Activated gamma-delta T cell treated with Interleukin-2 at 50 U/mL for 16 hours (primary cell): ENCODE measurements at regions not wholly inside any gene's neighbourhood (a gene's known extent, or its start where the extent isn't known, plus 50 kb on each side); places are given as distances from the start of the nearest gene placed in this dataset.
"Not testable (repeated sequence)": the region's sequence is repeated elsewhere in the genome, so short reads cannot be mapped to it uniquely, and the experiment has no call there.

Experiments
- DNase-seq: peaks from one replicate; pipeline ENCODE4 v3.0.0-alpha.2; 2020

DNA sequence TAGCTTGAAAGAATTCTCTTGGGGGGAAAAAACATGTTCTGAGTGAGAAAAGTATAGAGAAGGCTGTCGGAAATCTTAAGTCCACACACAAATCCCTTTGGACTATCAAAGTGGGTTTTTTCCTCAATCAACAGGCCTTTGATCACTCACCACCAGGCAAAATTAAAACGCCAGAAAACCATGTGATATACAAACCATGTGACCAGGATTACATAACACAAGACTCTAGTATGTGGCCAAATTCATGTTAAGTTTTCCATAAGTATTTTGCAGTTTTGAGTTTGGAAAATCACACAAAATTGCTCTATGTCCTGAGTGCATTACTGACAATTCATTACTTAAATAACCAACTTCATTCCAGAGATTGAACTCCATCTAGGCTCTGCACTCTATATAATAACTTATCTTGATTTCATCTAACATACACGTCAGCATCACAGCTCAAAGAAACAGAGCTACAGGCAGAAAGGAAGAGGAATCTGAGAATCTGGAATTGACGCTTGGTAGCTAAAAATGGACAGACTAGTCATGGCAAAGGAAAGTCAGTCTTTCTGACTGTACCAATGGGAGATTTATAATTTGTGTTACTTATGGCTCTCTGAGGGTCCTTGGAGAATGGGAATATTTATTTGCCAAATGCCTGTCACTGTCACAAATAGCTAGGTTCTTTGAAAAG is 383.5 kb downstream of the SFMBT2 start:
- DNase-seq: no peak

DNA sequence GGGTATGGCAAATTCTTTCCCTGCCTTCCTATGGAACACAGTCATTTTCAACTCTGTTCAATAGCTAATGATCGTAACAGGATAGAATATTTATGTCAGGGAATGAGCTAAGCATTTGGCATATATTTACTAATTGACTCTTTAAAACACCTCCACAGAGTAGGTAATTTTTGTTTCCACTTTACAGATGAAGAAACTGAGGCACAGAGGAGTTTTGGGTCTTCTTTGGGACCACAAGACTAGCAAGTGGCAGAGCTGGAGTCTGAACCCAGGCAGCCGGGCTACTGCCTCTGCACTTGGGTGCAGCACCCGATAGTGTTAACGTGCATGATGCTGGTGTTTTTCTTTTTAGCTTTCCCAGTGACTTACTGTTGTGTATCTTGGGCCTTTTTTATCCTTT is 384.0 kb downstream of the SFMBT2 start:
- no peak for DNase-seq

DNA sequence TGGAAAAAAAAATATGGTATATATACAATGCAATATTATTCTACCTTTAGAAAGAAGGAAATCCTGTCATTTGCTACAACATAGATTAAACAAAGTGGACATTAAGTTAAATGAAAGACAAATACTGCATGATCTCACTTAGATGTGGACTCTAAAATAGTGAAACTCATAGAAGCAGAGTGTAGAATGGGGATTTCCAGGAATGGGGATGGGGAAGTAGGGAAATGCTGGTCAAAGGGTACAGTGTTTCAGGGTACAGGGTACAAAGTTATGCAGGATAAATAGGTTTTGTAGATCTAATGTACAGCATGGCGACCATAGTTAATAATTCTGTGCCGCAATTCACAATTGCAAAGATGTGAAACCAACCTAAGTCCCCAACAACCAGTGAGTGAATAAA is 385.5 kb downstream of the SFMBT2 start:
- no peak for DNase-seq

DNA sequence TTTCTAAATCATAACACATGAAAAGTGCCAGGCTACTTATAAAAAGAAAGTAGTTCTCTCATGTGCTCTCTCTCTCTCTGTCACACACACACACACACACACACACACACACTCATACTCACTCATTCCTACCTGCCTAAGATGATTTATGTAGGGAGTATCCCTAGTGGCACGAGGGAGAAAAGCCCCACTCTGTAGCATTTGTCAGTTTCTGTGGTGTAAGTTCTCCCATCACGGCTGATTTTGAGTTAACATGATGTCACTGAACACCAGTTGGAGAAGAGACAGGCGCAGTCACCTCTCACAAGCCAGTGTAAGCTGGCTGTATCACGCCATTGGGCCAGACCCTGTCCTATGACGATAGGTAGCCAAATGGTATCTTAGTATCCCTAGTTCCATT is 395.4 kb downstream of the SFMBT2 start:
- DNase-seq: no peak

DNA sequence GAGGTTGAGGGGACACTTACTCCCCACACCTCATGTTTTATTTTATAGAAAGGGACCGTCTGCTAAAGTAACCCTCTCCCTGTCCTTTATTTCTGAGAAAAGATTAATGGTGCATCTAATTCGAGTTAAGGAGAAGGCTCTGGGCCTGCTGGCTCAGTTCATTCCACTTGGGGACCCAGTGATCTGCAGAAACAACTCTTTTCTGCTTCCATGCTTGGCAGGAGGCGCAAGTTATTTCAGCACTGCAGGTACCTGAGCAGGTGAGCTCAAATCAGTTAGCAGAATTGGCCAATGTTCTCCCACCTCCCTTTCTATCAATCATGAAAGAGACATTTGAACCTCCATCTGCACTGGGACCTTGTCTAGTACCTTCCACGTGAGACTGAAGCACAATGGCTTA is 396.1 kb downstream of the SFMBT2 start:
- DNase-seq: no peak

DNA sequence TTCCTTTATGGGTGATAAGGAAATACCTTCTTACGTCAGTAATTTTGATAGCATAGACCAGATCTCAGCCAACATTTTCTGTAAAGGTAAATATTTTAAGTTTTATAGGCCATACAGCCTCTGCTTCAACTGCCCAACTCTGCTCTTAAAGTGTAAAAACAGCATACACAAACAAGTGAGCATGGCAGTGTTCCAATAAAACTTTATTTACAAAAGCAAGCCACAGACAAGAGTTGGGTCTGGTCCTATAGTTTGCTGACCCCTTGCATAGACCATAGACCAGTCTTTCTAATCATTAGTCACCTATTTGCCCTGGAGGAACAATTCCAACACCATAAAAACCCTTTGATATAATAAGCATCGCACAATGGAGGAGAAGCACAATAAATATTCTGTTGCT is 398.8 kb downstream of the SFMBT2 start:
- no peak for DNase-seq

DNA sequence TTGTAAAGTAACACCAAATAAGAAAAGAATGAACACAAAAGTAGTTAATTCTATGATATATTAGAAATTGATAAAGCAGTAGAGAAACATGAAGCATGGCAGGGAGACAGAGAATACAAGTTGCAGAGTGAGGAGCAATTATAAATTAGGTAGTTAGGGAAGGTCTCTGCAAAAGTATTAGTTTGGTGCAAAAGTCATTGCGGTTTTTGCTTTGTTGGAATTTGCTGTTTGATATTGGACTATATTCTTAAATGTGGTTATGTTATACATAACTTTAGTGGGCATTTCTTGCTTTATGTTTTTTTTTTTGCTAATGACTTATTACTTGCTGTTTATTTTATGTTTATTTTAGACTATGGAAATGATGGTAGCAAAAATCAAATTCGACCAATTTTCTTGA is 402.2 kb downstream of the SFMBT2 start:
- DNase-seq: no peak

DNA sequence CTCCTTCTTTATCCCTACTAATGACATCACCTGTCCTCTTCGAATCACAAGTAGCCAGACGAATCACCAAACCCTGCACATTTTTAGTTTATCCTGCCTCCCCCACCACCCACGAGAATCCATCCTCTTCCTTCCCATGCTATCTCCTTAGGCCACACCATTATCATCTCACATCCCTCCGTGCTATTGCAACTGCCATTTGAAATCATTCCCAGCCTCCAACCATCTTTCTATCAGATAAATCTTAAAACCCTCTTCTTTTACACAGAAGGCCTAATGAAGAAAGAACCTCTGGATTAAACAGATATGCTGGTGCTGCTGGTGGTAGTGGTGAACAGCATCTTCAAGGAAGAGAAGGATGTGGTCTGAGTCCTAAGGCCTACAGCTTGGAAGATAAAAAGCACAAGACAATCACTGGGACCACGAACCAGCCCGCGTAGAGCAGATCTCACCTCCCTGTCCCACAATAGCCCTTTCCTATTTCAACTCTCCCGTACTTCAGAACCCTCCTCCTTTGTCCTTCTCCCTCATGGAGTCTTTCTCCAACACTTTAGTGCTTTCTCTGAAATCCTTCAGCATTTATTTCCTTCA is 403.1 kb downstream of the SFMBT2 start:
- no peak for DNase-seq

DNA sequence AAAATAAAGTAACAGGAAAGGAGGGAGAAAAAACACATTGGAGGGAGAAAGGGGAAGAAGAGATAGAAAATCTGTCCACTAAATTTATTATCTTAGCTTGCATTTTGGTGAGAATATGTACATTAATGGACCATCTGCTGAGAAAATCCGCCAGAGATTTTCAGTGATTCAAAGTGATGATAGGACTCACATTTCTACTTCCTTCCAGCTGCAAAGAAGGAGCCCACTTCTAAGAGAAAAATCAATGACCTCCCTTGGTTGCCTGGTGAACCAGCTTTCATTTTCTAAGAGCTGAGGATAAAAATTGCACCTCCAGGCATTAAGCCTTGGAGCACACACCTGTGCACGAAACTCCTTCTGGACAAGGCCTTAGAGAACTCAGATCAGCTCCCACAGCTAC is 404.3 kb downstream of the SFMBT2 start:
- DNase-seq: no peak

DNA sequence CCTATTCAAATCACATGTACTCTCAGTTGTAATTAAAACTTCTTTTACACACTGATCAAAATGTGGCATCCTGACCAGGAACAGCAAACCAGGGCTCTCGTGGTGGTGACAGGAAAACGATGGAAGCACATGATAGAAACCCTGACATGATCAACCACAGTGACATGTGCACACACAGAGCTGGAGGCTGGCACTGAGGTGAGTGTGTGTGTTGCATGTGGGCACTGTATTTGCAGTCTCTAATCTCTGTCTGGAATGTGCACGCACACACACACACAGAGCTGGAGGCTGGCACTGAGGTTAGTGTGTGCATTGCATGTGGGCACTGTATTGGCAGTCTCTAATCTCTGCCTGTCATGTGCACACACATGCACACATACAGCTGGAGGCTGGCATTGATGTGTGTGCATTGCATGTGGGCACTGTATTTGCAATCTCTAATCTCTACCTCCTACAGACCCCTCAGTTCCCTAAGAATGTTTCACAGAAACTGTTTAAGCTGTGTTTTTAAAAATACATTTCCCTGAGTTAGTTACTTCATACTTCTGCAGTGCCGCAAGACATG is 406.9 kb downstream of the SFMBT2 start:
- no peak for DNase-seq

DNA sequence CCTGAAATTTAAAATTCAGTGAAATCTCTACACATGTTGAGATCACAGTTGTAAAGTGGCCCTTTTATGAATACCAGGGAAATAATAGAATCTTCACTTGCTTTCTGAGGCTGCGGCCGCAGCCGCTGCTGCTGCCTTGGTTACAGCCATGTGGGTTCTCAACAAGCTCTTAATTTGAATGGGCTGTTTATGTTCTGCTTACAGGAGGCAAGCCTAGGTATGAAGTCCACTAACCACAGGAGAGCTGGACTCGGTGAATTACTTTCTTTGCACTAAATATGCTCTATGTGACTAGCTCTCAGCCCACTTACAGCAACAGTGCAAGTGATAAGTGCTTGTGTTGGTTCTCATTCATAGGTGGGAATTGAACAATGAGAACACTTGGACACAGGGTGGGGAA is 410.8 kb downstream of the SFMBT2 start:
- no peak for DNase-seq

DNA sequence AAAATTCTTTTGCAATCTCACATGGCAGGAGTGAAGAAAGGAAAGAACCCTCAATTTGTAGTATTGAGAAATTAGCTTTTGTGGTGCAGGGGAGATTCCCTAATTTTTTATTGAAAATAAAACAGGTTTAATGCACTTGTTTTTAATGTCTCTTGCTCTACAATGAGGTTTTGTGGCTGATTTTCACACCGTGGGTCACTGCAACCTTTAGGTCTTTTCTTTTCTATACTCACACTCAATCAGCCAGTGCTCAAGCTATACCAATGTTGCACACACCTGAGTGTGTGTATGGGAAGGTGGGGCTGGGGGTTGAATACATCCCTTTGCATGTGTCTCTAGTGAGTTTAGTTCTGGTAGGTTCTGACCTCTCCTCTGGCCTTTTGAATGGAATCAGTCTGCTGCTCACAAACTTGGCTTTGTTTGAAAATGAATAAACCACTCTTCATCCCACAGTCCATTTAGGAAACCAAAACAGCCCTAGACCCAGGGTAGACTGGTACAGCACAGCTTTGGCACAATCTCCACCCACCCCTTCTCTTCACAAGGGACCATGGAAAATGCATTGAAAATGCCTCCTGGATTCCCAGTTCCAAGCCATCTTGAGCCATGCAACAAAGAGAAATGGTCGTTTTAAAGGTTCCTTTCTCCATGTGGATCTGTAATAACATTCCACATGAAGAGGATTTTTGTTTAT is 411.5 kb downstream of the SFMBT2 start:
- no peak for DNase-seq

DNA sequence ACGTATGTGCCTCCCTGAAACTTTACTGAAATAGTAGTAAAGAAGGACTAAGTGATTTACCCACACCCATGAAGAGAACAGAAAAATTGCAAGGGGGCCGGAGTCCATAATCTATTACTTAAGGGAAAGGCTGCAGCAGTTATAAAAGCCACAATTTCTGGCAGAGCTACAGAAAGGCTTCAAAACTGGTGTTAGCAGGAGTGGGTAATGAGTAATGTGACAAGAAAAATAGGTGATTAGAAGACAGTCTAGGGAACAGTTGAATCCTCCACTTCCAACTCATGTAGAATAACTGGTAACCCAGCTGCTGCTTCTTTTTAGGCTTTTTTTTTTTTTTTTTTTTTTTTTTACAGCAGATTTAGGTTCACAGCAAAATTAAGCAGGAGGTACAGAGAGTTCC is 413.3 kb downstream of the SFMBT2 start:
- no peak for DNase-seq

DNA sequence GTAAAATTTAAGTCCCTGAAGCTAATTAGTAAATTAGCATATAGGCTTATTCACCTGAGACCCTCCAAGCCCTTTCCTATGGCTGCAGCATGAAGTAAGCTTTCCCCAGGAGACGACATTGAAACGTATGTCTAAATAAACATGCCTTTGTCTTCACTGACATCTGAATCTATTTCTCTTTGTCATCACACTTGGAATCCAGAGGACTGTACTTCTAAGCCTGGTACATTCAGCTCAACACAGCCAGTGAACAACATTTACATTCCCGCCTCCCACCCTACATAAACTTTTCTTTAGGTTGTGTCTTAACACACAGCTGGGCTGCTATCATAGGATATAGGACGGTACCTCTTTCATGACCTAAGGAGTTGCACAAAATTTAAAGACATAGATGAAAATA is 414.4 kb downstream of the SFMBT2 start:
- DNase-seq: no peak

DNA sequence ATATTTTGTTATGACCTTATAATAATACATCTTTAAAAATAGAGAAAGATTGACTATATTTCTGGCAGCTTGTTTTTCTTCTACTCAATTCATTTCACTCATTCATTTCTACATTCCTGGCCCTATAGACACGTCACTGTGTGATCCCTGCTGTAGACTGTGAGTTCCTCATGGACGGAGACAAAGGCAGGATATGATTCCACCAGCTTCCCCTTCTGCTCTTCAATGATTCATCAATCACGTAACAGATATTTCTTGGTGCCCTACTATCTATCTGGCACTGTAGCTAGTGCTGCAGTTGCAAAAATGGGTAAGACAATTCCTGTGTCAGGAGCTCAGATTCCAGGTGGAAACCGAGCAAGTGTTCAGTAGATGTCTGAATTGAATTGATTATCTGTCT is 415.0 kb downstream of the SFMBT2 start:
- DNase-seq: no peak

DNA sequence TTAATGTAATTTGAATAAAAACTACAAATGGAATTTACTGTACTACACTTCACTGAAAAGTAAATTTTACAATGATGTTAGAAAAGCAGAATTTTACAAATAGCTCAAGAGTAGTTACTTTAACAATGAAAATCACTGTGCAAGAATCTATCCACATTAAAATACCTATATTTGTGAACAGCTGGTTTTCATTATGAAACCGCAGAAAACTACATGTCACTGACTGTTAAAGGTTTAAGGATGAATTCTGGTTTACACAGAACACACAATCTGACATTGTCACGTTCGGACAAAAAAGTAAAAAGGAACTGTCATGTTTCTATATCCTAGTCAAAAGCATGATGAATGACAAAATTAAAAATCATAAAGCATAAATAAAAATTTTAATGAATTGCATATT is 415.3 kb upstream of the PRKCQ start:
- DNase-seq: no peak

DNA sequence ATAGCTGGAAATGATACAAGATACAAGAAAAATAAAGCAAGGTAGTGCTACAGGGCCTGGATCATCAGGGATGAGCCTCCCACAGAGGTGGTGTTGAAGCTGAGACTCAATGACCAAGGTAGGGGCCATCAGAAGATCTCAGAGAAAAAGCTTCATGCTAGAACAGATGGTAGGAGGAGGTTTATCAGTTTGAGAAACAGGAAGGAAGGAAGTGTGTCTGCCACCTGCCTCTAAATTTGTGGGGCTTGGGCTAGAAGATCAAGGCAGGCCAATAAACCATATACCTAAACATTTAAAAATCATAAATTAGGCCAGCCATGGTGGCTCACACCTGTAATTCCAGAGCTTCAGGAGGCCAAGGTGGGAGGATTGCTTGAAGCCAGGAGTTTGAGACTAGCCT is 410.8 kb upstream of the PRKCQ start:
- no peak for DNase-seq

DNA sequence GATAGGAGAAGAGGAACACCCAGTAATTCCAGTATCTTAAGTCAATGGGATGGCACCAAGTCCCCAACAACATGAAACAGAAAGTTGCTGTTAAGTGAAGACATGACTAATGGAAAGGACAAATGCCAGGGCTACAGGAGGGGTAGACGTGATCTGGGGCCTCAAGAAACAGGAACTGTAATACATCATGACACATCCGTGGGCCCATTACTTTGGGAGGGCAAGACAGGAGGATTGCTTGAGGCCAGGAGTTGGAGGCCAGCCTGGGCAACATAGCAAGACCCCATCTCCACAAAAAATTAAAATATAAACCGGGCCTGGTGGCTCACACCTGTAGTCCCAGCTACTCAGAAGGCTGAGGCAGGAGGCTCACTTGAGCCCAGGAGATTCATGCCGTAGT is 408.6 kb upstream of the PRKCQ start:
- no peak for DNase-seq

DNA sequence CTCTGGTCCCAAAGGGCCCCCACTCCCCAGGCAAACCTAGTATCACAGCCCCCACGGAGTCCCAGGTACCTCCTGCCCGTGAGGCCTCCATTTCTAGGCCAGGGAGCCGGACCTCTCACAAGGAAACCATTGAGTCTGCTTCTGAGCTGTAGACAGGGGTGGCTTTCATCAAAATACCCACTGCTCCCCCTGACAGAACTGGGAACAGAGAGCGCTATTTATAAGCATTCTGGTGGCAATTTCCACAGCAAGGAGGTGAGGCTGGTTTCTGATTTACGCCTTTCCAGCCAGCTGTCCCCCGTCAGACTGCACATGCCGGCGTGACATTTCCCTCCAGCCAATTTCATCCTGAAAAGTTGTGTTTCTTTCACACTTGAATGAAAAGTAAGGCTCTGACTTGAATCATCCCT is 407.5 kb upstream of the PRKCQ start:
- no peak for DNase-seq

DNA sequence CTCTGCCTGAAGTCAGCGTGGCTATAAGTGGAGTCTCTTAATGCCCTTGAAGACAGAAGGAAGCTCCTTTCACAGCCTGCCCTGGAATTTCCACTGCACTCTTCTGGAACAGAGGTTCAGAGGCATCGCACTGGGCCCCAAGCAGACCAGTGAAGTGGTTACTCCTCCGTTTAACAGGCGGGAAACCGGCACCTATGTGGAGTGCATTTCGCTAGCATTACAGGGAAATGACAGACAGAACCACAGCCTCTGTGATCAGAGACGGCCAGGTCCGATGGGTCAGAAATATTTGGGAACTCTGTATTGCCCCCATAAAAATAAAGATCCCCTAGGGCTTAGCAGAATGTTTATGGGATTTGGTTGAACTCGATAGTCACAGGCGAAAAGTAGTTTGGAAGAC is 406.9 kb upstream of the PRKCQ start:
- no peak for DNase-seq

DNA sequence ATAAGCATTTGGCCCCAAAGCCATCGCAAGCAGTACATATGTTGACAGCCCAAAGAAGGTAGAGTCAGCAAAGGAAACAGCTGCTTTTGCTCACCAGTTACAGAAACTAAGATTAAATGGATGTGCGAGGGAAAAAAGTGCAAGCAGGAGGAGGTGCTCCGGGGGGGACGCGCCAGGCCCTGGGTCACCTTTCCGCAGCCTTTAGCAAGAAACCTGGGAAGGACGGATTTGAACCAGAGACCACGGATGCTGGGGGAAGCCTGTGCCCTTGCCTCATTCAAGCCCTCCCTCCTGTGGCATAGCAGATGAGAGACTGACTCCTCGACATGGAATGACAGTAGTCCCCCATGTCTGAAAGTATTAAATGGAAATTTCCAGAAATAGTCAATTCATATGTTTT is 405.6 kb upstream of the PRKCQ start:
- DNase-seq: no peak

DNA sequence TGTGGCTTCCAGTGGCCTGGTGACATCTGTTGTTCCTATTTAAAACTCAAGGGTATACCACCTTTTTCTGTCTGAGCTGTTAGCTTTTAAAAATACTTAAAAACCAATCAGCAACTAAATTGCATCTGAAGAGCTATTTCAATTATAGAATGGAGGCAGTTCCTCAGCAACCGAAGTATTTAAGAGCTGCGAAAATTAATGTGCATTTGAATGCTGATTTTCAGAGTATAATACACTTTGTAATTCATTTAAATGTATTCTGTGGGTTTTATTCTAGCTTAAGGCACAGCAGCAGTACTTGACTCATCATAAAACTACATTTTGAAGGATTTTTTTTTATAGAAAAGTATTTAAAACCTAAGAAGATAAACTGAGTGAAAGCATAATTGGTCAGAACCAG is 404.9 kb upstream of the PRKCQ start:
- DNase-seq: no peak

DNA sequence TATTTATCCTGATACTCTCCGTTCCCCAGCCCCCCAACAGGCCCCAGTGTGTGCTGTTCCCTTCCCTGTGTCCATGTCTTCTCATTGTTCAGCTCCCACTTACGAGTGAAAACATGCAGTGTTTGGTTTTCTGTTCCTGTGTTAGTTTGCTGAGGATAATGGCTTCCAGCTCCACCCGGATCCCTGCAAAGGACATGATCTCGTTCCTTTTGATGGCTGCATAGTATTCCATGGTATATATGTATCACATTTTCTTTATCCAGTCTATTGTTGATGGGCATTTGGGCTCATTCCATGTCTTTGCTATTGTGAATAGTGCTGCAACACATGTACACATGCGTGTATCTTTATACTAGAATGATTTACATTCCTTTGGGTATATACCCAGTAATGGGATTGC is 403.9 kb upstream of the PRKCQ start:
- not testable (repeated sequence) for DNase-seq

DNA sequence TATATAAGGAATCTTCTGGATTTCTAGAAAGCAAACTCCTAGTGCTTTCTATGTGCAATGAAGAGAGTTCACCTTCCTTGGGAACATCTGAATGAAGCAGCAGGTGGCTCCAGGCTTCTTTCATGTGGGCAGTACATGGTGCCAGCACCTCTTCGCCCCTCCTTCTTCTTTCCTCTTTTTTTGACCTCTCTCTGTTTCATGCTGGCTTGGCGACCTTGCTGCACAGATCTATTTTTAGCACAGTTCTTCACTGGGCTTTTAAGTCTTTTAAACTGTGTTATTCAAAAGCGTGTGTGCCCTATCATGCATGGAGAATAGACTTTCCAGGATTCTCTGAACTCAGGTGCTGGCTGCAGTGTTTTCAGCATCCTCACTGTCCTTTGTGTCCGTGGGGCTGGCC is 400.3 kb upstream of the PRKCQ start:
- DNase-seq: no peak
